GM21529 (cell line): ENCODE measurements at regions not wholly inside any gene's neighbourhood (a gene's known extent, or its start where the extent isn't known, plus 50 kb on each side); places are given as distances from the start of the nearest gene placed in this dataset.
"Not testable (repeated sequence)": the region's sequence is repeated elsewhere in the genome, so short reads cannot be mapped to it uniquely, and the experiment has no call there.

Source experiments
- ATAC-seq: cut with Tn5 transposase; IDR thresholded peaks from one replicate; pipeline ENCODE4 v1.9.1; 2021; ENCODE audit not compliant: unreplicated experiment

- no peak for ATAC-seq
Observed at GRCh38 chr2:222000326-222000725, 298.5 kb downstream of the PAX3 start.

GRCh38 chr2:221999717-222000116 lies 299.1 kb downstream of the PAX3 start:
- ATAC-seq, result no peak

- ATAC-seq, result no peak
Observed at GRCh38 chr2:221999166-221999565, 299.6 kb downstream of the PAX3 start.

- ATAC-seq, result no peak
Observed at GRCh38 chr2:221997683-221998082, 301.1 kb downstream of the PAX3 start.

GRCh38 chr2:221997100-221997499 lies 301.7 kb downstream of the PAX3 start:
- ATAC-seq, result no peak

GRCh38 chr2:221994926-221995325 lies 303.9 kb downstream of the PAX3 start:
- ATAC-seq, result no peak

- ATAC-seq, result not testable (repeated sequence)
Observed at GRCh38 chr2:221984376-221984775, 314.4 kb downstream of the PAX3 start.

- no peak for ATAC-seq
Observed at GRCh38 chr2:221981912-221982470, 316.8 kb downstream of the PAX3 start.

- ATAC-seq, result no peak
Observed at GRCh38 chr2:221975151-221975550, 323.6 kb downstream of the PAX3 start.

- no peak for ATAC-seq
Observed at GRCh38 chr2:221973902-221974301, 324.9 kb downstream of the PAX3 start.

- ATAC-seq, result no peak
Observed at GRCh38 chr2:221973502-221973901, 325.3 kb downstream of the PAX3 start.

GRCh38 chr2:221972813-221973478 lies 325.9 kb downstream of the PAX3 start:
- no peak for ATAC-seq

- ATAC-seq, result no peak
Observed at GRCh38 chr2:221970389-221970788, 328.4 kb downstream of the PAX3 start.

GRCh38 chr2:221969830-221970144 lies 329.0 kb downstream of the PAX3 start:
- ATAC-seq, result no peak

- peak; percentile 76 for ATAC-seq
Observed at GRCh38 chr2:221969087-221969829, 329.5 kb downstream of the PAX3 start.

- ATAC-seq, result no peak
Observed at GRCh38 chr2:221962186-221962585, 336.6 kb downstream of the PAX3 start.

- no peak for ATAC-seq
Observed at GRCh38 chr2:221961561-221961960, 337.2 kb downstream of the PAX3 start.

- no peak for ATAC-seq
Observed at GRCh38 chr2:221958224-221958623, 340.6 kb downstream of the PAX3 start.

GRCh38 chr2:221948076-221948475 lies 350.7 kb downstream of the PAX3 start:
- no peak for ATAC-seq

- not testable (repeated sequence) for ATAC-seq
Observed at GRCh38 chr2:221944452-221944851, 354.3 kb downstream of the PAX3 start.

GRCh38 chr2:221943076-221943810 lies 355.6 kb downstream of the PAX3 start:
- ATAC-seq, result no peak
